ENCODE measurements at regions not wholly inside any gene's neighbourhood (a gene's known extent, or its start where the extent isn't known, plus 50 kb on each side); places are given as distances from the start of the nearest gene placed in this dataset.
A peak's percentile ranks its signal among the peaks of the same experiment; 100 is the strongest.
"Not testable (repeated sequence)": the region's sequence is repeated elsewhere in the genome, so short reads cannot be mapped to it uniquely, and the experiment has no call there.

- Histone ChIP-seq H3K27me3 (ENCODE audit: insufficient read depth) (no peaks in the 10 kb centered on the region), H3K4me1 (ENCODE audit: insufficient read depth) (no peaks in the 10 kb centered on the region), H2AFZ (0 out of 2 replicates have a peak overlapping the region, but pooled peaks have one; percentile 33), H4K20me1 (replicated peaks; ENCODE audit: insufficient read depth) (no peaks in the 10 kb centered on the region), H3F3A (replicated peaks; ENCODE audit: low read depth) (no peaks in the 10 kb centered on the region), H3K4me2 (no peak overlapping the region), H3K27ac (ENCODE audit: low read depth) (no peak overlapping the region), H3K36me3 (ENCODE audit: insufficient read depth) (no peaks in the 10 kb centered on the region), H3K79me2 (replicated peaks; ENCODE audit: insufficient read depth) (no peaks in the 10 kb centered on the region), H3K9me2 (ENCODE audit: insufficient read depth) (peaks cover 5% of the 10 kb centered on the region; the same call in 1 of the 2 replicates), H3K4me3 (no peak overlapping the region)
- H3K4me1 Mint-ChIP-seq: no peaks in the 10 kb centered on the region
- H3K27ac Mint-ChIP-seq: no peak overlapping the region
- ATAC-seq (no peak), DNase-seq (ENCODE audit: low spot score) (no peak)
- peaks cover 5% of the 10 kb centered on the region for H3K27me3 Mint-ChIP-seq (ENCODE audit: insufficient read depth, low read depth, poor library complexity)
- TF ChIP-seq NANOG (IDR thresholded peaks at IDR 0.05; ENCODE audit: borderline replicate concordance) (no peak), STAT1 (IDR thresholded peaks at IDR 0.05; ENCODE audit: unreplicated experiment) (no peak), ETS1 (IDR thresholded peaks at IDR 0.05) (no peak), ZNF331 (CRISPR knock-in tag; IDR thresholded peaks at IDR 0.05; ENCODE audit: low read depth) (no peak), EZH2phosphoT487 (IDR thresholded peaks at IDR 0.05; ENCODE audit: unreplicated experiment) (no peak), ZNF114 (CRISPR knock-in tag; IDR thresholded peaks at IDR 0.05) (no peak)
- H3K4me3 Mint-ChIP-seq: no peak overlapping the region
- no peaks in the 10 kb centered on the region for H3K36me3 Mint-ChIP-seq (ENCODE audit: low read depth)
- H3K9me3 Mint-ChIP-seq: no peaks in the 10 kb centered on the region
Measured at GRCh38 chr20:58033026-58033536, 195.4 kb downstream of the ANKRD60 start.

DNA sequence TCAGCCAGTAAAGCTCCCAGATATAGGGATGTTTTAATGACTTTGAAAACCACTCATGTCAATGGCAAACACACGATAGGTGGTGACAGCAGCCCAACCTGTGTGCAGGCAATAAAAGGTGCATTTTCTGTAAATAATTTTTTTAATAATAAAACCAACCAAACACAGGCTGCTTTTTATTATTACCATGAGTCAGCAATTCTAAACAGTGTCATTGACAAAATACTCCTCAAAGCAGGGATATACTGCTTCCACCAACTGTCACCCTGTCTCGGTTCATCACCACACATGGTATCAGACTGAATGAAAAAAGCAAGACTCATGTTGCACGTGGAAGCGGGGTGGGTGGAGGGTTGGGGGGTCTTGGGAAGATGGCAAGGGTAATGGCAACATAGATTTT lies 195.9 kb downstream of the ANKRD60 start:
- Histone ChIP-seq H3K36me3 (ENCODE audit: insufficient read depth) (no peaks in the 10 kb centered on the region), H3K79me2 (replicated peaks; ENCODE audit: insufficient read depth) (no peaks in the 10 kb centered on the region), H3K27ac (ENCODE audit: low read depth) (no peak overlapping the region), H3K9me2 (ENCODE audit: insufficient read depth) (peaks cover 5% of the 10 kb centered on the region; the same call in 1 of the 2 replicates), H3F3A (replicated peaks; ENCODE audit: low read depth) (no peaks in the 10 kb centered on the region), H3K27me3 (ENCODE audit: insufficient read depth) (no peaks in the 10 kb centered on the region), H3K4me1 (ENCODE audit: insufficient read depth) (no peaks in the 10 kb centered on the region), H3K4me3 (no peak overlapping the region), H2AFZ (no peak overlapping the region), H4K20me1 (replicated peaks; ENCODE audit: insufficient read depth) (0 out of 2 replicates have a peak, but pooled peaks cover 2% of the 10 kb centered on the region), H3K4me2 (no peak overlapping the region)
- ATAC-seq (no peak), DNase-seq (ENCODE audit: low spot score) (no peak)
- Mint-ChIP-seq H3K4me1 (no peaks in the 10 kb centered on the region), H3K36me3 (ENCODE audit: low read depth) (no peaks in the 10 kb centered on the region), H3K27ac (no peak overlapping the region), H3K9me3 (no peaks in the 10 kb centered on the region), H3K4me3 (no peak overlapping the region), H3K27me3 (ENCODE audit: insufficient read depth, low read depth, poor library complexity) (peaks cover 5% of the 10 kb centered on the region)
- TF ChIP-seq EZH2phosphoT487 (IDR thresholded peaks at IDR 0.05; ENCODE audit: unreplicated experiment) (no peak), EZH2 (IDR thresholded peaks at IDR 0.05; ENCODE audit: low read depth, unreplicated experiment) (no peak), CTCF (conservative IDR thresholded peaks at IDR 0.05; ENCODE audit: low read depth in 2 of 2) (no peak), NANOG (IDR thresholded peaks at IDR 0.05; ENCODE audit: borderline replicate concordance) (no peak), ZNF114 (CRISPR knock-in tag; IDR thresholded peaks at IDR 0.05) (no peak)

DNA sequence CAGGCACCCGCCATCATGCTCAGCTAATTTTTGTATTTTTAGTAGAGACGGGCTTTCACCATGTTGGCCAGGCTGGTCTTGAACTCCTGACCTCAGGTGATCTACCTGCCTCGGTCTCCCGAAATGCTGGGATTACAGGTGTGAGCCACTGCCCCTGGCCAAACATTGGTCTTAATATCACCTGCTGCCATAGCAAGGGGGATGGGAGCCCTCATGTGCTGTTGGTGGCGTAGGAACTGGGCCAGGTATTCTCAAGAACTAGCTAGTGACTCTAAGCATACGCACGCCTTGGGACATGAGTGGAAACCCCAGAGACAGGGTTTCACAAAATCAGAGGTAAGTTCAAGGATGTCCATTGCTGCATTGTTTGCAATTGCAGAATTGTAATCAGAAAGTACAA lies 197.1 kb downstream of the ANKRD60 start:
- H3F3A ChIP-seq (replicated peaks; ENCODE audit: low read depth); H3K36me3 Mint-ChIP-seq (ENCODE audit: low read depth); H3K27me3 ChIP-seq (ENCODE audit: insufficient read depth); H3K4me3 Mint-ChIP-seq; H3K9me3 Mint-ChIP-seq; H3K36me3 ChIP-seq (ENCODE audit: insufficient read depth); H3K4me2 ChIP-seq; H3K79me2 ChIP-seq (replicated peaks; ENCODE audit: insufficient read depth); H3K9me2 ChIP-seq (ENCODE audit: insufficient read depth); H3K4me3 ChIP-seq; H3K4me1 ChIP-seq (ENCODE audit: insufficient read depth); H3K4me1 Mint-ChIP-seq; DNase-seq (ENCODE audit: low spot score); H4K20me1 ChIP-seq (replicated peaks; ENCODE audit: insufficient read depth); H3K27ac ChIP-seq (ENCODE audit: low read depth); H3K27me3 Mint-ChIP-seq (ENCODE audit: insufficient read depth, low read depth, poor library complexity); ATAC-seq; H2AFZ ChIP-seq; H3K27ac Mint-ChIP-seq: not testable (repeated sequence)
